HG02970 (cell line): ENCODE measurements at regions not wholly inside any gene's neighbourhood (a gene's known extent, or its start where the extent isn't known, plus 50 kb on each side); places are given as distances from the start of the nearest gene placed in this dataset.

Experiments
- ATAC-seq: cut with Tn5 transposase; IDR thresholded peaks from one replicate; pipeline ENCODE4 v1.9.1; 2021; ENCODE audit warnings: mild to moderate bottlenecking, moderate library complexity, moderate number of reproducible peaks; ENCODE audit not compliant: unreplicated experiment, low FRiP score

DNA sequence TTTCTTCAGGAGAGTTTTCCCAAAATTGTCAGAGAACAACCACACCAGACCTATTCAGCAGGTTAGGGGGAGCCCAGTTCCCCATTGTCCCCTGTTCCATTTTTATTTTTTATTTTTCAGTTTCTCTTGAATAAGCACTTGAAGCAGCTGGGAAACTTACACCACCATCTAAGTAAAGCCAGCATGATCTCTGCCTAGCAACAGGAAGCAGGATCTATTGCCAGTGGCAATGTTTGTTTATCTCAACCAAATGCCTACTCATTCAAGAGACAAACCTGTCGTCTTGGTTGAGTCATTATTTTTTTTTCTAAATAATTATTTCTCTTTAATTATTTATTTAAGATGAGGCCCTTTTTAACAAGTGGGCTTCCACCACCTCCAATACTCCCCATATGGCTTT lies 379.3 kb downstream of the PLK2 start:
- ATAC-seq: no peak

DNA sequence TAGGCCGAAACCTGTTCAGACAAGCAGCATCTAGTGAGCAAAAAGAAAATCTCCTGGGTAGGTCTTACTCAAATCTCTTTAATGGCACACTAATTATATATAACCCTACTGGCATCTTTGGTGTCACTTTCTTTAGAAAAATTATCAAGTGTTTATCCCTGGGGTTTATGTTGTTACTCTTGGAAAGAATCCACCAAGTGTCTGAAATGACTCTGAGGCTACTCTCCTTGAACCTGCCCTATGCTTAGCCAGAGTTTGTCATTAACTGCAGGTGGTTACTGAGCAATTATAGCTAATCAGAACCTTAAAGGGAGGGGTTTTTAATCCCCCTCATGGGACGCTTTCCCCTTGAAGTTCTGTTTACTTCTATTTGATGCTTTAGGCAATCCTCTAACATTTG lies 381.9 kb downstream of the PLK2 start:
- no peak for ATAC-seq

DNA sequence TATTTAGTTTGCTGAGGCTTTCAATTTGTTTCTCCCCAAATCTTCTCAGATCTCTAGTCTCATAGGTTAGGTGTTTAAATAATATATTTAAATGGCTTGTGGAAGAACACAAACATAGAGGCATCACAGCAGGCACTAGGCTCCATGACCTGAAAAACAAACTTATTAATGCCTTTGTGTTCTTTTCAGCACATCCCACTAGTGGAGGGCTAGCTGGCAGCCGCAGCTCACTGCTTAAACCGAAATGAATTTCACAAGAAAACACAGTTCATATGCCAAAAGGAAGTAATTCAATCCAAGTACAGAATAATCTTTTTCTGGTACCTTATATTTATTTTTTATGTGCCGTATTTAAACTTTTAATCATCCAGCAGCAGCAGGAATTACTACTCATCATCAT lies 382.5 kb downstream of the PLK2 start:
- no peak for ATAC-seq

DNA sequence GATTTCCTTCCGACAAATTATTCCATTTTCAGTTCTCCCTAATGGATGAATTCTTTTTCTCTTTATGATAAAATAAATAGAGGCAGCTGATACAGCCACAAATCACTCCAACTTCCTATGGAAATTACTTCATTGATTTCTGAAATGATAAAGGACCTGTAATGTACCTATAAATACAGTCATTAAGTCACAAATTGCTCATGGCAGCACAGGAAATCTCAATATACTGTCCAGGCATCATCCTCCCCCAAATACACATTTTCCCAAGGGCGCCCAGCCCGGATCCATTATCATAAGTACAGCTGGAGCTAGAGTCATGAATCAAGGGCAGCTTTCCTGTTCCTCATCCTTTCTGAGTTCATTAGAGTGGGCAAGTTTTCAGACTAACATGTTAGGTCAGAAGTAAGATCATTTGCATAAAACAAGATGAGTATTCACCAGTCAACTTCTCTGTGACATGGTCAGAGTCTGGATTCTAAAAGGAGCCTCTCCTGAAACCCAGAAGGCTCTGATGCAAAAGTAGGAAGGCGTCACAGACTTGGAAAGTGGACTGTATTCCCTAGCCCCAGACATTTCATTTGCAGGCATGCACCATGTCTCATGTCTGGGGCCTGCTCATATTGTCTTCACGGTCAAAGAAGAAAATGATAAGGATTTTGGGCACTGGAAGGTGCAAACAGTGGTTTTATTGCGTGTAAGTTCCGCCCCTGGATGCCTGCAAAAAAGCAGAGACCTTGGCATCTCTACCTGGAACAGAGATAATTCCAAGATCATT lies 383.2 kb downstream of the PLK2 start:
- ATAC-seq: no peak

DNA sequence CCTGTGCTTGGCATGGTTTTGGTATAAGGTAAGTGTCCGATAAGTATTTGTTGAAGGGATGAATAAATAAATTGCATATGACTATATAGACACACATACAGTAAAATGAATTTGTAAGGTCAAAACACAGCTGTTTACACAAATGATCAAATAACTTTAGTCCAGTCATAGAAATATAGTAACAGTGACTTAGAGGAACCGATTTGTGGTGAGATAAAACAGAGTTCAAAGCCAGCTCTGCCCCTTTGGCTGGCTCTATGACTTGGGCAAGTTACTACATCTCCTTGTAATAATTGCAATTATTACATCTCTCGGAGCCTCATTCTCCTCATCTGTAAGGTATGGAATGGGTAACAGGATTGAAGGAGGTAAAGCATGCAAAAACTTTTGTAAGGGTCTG lies 384.0 kb downstream of the PLK2 start:
- no peak for ATAC-seq

DNA sequence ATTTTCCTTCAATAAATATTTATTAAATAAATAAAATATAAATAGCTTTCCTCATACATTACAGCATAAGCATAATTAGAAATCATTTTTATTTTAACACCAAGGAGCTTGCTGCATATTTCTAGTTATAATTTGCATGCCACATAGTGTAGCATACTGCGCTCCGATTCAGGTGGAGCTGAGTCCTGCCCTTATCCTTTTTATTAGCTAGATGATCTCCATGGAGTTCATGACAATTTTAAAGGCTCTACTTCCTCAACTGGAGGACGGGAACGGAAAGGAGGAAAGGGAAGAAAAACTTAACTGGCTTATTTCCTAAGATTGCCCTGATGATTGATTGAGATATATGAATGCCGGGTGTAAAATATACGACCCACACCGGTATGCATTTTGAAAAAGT lies 385.2 kb downstream of the PLK2 start:
- no peak for ATAC-seq

DNA sequence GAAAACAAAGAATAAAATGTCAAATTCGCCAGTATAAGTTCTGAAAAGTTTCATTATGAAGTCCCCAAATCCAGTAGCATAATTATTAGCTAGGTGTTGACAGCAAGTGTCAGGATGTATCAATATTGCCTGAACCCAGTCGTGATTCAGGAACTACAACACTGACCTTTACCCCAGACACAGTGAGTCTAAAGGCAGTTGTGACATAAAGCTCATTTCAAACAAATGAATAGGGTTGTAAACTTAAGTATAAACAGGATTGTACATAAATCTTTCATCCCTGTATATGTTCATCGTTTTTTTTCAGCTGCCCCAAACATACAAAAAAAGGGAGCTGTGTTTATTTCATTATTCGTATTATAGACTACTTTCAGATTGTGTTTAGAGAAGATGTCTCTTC lies 385.7 kb downstream of the PLK2 start:
- ATAC-seq: no peak

DNA sequence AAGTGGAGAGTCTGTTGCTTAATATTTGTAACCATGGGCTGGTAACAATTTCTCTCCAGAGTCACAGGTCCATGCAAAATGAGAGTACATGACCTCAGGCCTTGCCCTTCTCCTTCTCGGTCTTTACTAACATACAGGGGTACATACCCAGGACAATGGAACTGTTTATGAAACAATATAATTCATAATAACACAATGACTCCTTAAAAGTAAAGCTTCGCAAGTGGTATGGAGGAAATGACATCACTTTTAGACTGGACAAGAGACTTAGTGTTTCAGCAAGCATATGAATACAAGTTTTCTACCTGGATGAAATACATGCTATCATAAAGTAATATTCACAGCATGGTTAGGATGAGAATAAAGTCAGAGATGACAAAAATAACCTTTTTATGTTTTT lies 386.6 kb downstream of the PLK2 start:
- no peak for ATAC-seq

DNA sequence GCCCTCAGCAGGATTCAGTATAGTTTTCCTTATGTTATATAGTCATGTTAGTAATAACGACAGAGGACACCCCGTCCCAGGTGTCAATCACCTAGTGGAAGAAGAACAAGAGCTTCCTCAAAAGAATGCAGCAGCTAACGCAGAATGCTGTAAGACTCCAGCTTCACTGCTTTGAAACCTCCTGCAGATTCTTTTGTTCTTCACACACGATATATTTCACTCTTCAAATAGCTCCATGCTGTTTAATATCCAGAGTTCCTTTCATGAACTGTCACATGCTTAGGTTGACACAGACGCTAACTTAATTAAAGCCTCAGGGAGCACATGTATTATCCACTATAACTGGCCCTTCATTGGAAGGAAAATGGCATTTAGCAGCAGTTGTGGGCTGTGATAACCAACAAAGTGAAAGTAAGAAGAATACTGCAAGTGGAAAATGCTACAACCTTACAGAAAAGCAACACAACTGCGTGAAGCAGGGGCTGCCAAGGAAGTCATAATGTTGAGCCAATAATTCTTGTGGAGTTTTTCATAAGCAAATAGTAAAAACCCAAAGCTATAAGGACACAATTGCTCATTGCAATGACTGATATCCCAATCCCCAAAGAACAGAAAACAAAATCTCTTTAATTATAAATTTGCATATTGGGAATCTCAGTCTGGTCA lies 387.5 kb downstream of the PLK2 start:
- ATAC-seq: no peak

DNA sequence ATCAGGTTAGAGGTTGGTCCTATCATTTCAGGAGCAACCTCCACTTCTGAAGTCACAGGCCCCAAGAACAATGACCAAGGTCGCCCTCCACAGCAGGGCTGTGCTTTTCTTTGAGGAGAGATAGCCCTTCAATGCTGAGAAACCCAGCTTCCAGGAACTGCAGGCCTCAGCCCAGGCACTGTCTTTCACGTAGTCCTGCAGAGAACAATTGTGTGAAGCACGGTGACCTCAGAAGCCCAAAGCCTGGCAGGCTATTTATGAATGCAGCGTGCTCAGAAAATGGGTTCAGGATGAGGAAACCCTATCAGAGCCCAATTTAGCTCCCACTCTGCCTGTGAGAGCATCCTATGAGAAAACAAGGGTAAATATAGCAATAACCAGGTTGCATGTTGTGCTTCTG lies 388.3 kb downstream of the PLK2 start:
- ATAC-seq: no peak

DNA sequence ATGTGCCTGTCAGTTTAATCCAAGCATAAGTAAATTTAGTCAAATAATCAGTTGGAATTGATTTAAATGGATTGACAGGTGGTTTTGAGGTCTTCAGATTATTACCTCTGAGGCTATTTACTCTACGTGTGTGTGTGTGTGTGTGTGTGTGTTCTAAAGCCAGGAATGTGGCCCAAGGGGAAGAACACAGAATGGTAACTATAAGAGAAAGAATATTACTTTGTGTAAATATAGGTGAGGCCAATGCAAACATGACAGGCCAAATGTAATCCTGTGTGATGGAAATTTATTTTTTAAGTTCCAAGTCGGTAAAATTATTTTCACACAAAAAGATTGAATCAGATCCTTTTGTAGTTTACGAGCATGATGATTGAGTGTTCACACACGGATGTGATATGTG lies 390.0 kb downstream of the PLK2 start:
- no peak for ATAC-seq

DNA sequence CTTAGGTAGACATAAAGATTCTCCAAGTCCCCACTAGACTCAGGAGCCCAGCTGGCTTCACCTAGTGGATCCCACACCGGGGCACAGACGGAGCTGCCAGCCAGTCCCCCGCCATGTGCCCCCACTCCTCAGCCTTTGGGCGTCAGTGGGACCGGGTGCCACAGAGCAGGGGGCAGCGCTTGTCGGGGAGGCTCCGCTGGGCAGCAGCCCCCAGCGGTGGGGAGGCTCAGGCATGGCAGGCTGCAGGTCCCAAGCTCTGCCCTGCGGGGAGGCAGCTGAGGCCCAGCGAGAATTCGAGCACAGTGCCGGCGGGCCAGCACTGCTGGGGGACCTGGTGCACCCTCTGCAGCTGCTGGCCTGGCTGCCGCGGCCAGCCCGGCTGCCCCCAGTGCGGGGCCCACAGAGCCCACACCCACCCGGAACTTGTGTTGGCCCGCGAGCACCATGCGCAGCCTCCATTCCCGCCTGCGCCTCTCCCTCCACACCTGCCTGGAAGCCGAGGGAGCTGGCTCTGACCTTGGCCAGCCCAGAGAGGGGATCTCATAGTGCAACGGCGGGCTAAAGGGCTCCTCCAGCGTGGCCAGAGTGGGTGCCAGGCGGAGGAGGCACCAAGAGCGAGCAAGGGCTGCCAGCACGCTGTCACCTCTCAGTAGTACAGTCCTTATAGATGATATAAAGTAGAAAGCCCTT lies 390.7 kb downstream of the PLK2 start:
- no peak for ATAC-seq

DNA sequence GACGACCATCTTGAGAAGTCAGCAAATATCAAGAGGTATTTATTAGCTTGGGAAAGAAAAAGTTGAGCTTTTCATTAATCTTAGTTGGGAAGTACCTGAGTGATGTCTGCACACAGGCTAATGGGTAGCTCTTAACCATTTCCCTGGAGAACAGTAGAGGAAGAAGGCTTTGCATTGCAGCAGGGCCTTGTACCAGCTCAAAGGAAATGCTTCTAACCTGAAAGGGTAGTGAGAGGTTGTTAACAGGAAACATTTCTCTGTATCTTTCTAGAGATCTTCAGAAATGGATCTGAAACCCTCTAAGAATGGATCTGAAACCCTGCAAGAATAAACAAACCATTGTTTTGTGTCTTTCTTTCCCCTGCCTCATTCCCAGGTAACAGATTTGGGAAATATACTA lies 393.3 kb downstream of the PLK2 start:
- no peak for ATAC-seq

DNA sequence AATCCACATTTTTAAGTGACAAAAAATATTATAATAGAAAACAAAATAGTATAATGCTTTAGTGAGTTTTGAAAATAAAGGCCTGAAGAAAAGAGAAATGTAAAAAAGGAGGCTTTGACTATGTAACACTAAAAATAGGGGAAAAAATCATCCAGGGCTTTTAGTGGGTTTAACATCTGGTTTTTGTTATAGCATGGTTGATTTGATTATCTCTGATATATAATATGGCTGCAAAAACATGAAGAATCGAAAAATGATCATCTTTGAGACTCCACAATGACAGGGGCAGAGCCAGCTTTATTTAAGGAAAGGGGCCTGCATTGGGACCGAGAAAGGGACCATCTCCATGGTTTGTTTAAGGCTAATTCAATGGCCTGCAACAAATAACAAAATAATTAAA lies 393.8 kb downstream of the PLK2 start:
- no peak for ATAC-seq

DNA sequence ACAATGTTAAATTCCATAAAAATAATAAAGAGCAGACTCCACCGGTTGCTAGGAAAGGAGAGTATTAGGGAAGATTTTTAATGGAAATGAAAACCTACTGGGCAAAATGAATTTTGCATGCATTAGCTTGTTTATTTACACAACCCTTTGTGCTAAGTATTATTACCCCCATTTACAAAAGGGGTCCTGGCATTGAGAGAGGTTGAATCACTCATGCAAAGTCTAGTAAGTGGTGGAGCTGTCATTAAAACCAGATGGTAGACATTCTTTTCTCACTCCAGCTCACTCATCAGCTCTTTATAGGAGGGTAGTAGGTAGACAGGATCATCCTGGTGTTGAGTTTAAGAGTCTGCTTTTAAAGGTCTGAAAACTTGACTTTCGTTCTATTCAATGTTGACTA lies 395.1 kb downstream of the PLK2 start:
- ATAC-seq: no peak

DNA sequence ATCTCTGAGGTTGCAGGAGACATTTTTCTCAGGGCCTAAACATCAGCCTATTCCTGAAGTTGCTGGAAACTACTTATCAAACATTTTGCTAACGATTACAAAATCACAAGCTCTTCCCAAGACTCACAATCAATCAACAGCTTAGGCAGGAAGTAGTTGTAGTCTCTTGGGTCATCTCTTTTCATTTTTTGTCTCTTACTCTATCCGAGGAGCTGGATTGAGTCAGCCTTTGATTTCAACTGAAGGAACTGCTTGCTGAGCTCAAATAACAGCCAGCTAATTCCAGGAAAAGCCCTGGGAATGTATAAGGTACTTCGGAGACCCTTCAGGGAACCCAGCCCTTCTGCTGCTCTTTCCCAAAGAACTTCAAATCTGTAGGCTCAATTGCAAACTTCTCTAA lies 398.9 kb downstream of the PLK2 start:
- no peak for ATAC-seq

DNA sequence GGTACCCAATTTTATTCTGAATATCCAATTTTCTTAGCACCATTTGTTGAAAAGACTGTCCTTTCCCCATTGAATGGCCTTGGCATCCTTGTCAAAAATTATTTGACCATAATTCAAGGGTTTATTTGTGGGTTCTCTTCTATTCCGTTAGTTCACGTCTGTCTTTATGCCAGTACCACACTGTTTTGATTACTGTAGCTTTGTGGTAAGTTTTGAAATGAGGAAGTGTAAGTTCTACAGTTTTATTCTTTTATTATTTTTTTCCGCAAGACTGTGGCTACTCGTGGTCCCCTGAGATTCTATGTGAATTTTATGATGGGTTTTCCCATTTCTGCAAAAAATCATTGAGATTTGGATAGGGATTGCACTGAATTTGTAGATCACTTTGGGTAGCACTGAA lies 402.6 kb downstream of the PLK2 start:
- ATAC-seq: no peak

DNA sequence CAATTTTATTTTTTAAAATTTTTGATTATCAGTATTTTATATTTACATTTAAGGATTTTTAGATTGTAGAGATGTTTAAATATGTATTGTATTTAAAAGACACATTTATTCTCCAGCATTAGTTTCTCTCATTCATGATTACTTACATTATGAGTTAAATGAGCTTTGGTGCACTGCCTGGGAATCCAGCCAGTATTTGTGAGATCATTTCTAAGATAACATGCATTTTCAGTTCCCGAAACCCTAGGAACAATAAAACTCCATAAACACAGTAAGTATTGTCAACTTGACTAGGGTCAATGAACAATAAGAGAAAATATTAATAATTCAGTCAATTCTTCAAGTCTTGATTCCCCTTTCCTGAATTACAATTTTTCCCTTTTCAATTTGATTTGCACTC lies 403.3 kb downstream of the PLK2 start:
- no peak for ATAC-seq

DNA sequence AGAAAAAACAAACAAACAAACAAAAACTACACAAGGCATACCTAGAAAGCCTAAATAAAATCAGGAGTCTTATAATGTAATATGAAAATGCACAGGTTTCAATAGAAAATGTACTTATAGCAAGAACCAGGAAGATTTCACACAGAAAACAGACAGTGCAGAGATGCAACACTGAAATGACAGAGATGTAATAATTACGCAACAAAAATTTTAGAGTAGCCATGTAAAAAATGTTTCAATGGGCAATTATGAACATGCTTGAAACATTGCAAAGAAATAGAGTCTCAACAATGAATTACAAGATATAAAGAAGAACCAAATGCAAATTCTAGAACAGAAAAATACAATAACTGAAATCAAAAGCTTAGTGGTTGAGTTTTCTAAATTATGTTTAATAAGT lies 405.9 kb downstream of the PLK2 start:
- no peak for ATAC-seq

DNA sequence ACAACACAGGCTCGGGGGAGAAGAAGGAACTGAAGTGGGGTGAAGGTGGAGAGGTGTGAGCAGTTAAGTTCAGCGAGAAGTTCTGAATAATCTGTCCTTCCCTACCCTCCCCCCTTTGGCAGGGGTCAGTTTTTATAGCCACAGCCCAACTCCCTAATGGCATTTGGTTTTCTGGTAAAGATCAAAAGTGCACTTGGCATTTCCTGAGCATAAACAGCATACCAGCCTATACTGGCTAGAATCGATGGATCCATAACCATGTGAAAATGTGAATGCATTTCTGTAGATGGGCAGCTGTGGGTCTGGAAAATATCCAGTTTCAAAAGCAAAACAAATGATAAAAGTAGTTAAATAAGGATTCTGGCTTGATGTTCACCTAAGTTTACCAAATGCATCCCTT lies 410.9 kb downstream of the PLK2 start:
- ATAC-seq: no peak

DNA sequence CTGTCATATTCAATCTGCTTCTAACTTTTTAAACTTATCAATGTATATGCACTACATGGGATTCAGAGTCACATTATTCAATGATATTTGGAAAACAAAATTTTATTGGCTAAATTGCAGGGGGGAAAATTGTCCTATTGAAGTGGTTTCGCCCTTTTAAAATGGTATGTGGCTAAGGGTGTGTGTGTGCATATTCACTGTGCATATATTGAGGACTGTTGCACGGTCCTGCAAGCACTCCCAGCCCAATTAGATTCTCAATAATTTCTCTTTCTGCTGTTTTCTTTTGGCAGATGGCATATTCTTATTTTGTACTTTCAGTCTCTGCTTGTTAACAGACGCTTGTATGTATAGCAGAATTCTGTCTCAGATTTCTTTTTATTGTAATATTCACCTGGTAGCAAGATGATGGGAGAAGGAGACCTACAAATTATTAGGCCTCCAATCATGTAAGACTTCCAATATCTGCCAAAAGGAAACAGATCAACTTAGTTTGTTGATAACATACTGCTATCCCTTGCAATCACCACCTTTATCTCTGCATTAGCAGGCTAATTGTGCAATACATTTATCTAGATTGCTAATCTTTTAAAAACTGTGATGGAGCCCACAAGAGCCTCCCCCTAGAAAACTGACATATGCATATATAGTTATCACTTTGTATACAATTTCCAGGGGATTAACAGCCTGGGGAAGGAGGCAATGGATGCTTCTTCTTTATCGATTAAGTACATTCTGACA lies 411.5 kb downstream of the PLK2 start:
- ATAC-seq: no peak
